ENCODE measurements at regions not wholly inside any gene's neighbourhood (a gene's known extent, or its start where the extent isn't known, plus 50 kb on each side); places are given as distances from the start of the nearest gene placed in this dataset.
"Not testable (repeated sequence)": the region's sequence is repeated elsewhere in the genome, so short reads cannot be mapped to it uniquely, and the experiment has no call there.

- DNase-seq (ENCODE audit: low read depth in 2 of 2) = no peak
These were observed 130.8 kb upstream of the TWIST2 start for GRCh38 chr2:238717084-238717483.

- DNase-seq (ENCODE audit: low read depth in 2 of 2) = no peak
These were observed 128.2 kb upstream of the TWIST2 start for GRCh38 chr2:238719641-238720040.

GRCh38 chr2:238720232-238720672 is 127.6 kb upstream of the TWIST2 start:
- peak; percentile 26 to 56 for DNase-seq (ENCODE audit: low read depth in 2 of 2)

GRCh38 chr2:238722181-238722580 is 125.7 kb upstream of the TWIST2 start:
- no peak for DNase-seq (ENCODE audit: low read depth in 2 of 2)

- DNase-seq (ENCODE audit: low read depth in 2 of 2) = no peak
These were observed 125.0 kb upstream of the TWIST2 start for GRCh38 chr2:238722883-238723282.

- not testable (repeated sequence) for DNase-seq (ENCODE audit: low read depth in 2 of 2)
These were observed 124.1 kb upstream of the TWIST2 start for GRCh38 chr2:238723740-238724320.

DNA sequence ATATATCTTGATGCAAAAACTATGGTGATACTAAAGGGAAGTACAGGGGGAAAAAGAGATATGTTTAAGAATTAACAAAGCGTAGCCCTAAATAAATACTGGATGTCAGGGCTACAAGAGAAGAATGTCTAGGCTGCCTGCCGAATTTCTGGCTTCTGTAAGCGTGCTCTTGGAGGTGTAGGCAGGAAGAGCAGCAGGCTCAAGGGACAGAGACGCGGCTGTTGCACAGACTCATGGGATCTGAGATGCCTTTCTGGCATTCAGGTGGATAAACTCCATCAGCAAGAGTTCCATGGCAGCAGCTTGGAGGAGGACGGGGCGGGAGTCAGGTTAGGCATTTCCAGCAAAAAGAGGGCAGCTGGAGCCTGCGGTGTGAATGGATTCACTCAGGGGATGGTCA is 123.2 kb upstream of the TWIST2 start:
- no peak for DNase-seq (ENCODE audit: low read depth in 2 of 2)

GRCh38 chr2:238725298-238725697 is 122.6 kb upstream of the TWIST2 start:
- DNase-seq (ENCODE audit: low read depth in 2 of 2) = no peak

DNA sequence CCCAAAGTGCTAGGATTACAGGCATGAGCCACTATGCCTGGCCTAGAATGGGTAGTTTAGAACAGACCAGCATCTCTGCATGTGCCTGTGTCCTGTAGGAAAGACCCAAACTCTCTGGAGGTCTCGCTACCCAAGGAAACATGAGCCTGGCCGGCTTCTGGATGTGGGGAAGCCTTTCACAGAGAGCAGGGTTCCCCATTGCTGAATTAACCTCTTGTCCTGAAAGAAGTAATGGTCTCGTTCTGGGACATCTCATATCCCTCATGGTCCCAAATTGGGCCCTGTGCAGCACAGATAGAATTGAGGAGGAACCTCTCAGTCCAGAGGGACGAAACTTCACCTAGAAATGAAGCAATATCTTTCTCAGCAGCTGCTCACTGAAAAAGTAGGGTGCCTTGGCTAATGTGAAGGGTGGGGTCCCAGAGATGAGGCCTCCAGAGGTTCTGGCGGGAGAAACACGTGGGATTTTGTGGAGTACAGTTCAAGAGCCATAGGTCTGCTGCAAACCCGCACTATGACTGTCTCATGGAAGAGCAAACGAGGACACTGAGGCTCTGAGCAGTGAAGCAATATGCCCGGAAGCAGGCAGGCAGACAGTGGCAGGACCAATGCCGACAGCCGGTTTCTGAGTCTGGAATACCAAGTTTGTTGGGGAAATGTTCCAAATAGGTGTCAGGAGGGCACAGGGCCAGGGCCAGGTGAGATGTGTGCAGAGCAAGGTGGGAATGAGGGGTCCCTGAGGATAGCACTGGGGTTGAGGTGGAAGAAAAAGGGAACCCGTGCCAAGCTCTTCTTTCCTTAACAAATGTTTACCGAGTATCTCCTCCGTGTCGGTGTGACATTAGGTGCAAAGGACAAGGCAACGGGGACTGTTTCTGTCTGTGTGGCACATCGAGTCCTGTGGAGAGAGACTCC is 121.0 kb upstream of the TWIST2 start:
- no peak for DNase-seq (ENCODE audit: low read depth in 2 of 2)

DNA sequence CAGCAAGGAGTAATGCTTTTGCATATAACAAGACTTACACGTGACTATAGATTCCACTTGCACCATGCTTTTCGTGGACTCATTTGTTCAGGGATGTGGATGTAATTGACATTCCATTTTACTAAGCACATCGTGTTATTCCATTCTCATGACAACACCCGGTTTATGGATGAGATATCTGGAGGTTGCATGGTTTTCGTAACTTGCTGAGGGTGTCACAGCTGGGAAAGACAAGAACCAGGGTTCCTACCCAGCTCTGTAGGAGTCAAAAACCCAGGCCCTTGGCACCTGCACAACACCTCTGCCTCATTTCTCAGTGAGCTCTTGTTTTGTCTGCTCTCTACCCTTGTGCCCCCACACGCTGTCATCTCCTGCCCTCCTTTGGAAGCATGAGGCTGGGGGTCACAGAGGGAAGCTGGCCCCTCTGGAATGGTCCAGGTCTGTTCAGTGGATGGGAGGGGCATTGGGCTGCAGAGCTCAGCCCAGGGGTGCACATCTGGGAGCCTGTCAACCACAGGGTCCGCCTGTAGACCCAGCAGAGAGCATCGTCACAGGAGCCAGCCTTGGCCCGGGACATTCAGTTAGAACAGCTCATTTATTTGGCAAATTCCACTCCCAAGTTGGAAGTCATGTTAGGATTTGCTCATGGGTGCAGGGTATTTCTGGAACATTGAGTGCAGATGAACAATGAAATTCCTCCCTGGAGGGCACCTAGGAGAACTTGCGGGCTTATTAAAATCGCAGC is 120.1 kb upstream of the TWIST2 start:
- no peak for DNase-seq (ENCODE audit: low read depth in 2 of 2)

- no peak for DNase-seq (ENCODE audit: low read depth in 2 of 2)
These were observed 119.3 kb upstream of the TWIST2 start for GRCh38 chr2:238728330-238729260.

- no peak for DNase-seq (ENCODE audit: low read depth in 2 of 2)
These were observed 118.5 kb upstream of the TWIST2 start for GRCh38 chr2:238729261-238729935.

DNA sequence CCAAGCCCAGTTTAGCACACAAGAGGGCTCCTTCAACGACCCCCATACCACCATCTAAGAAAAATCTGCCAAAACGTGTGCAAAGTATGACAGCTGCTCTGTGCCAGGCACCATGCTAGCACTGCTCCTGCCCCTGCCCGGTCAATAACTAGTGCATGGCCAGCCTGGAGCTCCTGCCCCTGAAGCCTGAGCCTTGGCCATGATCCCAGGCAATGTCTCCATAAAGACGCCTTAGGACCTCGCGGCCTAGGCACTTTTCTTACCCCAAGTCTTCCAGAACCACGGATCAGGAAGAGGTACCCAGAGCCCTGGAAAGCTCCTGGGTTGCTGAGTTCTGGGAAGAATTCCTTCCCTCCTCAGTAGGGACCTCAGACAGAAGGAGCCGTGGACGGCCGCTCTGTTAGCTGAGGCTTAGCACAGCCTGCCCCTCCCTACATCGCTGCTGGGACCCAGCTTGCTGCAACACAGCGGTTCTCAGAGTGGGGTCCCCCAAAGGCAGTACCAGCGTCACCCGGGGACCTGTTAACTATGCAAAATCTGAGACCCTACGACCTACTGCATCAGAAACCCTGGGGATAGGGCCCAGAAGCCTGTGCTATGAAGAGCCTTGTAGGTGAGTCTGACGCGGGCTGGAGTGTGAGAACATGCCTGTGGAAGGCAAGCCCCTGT is 117.8 kb upstream of the TWIST2 start:
- DNase-seq (ENCODE audit: low read depth in 2 of 2) = no peak

DNA sequence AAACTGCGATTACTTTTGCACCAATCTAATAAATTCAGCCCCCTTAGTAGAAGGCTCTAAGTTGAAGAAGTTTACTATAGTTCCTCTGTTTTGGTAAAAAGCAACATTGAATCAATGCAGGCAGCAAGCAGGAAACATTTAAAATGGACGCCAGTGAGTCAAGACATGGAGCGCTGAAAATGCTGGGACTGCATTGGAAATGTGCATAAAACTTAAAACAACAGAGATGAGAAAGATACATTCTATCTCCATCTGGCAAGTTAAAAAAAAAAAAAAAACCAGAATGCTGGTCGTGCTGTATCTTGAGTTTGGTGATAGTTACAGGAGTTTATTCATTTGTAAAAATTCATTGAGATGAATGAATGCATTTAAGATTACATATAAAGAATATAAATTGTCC is 117.0 kb upstream of the TWIST2 start:
- no peak for DNase-seq (ENCODE audit: low read depth in 2 of 2)

DNA sequence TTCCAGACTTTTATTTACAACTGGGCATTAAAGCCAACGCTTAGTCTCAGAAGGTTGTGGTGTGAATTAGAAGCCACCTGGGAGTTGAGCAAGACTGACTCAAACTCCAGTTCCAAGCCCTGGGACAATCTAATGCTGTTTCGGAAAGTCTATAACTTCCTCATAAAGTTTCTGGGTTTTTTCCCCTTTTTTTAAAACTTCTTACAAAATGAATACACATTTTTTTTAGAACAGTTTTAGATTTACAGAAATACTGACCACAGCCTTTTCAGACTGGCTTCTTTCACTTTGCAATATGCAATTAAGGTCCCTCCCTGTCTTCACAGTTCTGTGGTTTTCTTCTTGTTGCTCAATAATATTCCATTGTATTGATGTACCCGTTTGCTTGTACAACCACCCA is 115.9 kb upstream of the TWIST2 start:
- DNase-seq (ENCODE audit: low read depth in 2 of 2) = no peak

DNA sequence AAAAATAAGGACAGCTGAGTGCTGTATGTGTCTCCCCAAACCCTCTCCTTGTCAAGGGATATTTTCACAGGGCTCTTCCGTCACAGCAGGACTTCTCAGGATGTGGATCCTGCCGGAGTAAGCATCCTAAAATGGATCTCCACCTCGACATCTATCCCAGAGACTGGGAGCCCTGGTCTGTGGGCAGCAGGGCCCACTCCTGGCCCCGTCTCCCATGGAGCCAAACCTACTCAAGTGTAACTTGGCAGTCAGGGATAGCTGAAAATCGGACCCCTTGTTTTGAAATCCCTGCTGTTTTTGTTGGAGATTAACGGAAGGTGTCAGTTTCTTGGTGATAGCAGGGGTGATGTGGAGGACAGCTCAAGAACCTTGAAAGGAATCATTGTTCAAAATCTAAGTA is 109.0 kb upstream of the TWIST2 start:
- no peak for DNase-seq (ENCODE audit: low read depth in 2 of 2)

- no peak for DNase-seq (ENCODE audit: low read depth in 2 of 2)
These were observed 108.2 kb upstream of the TWIST2 start for GRCh38 chr2:238739668-238740067.

DNA sequence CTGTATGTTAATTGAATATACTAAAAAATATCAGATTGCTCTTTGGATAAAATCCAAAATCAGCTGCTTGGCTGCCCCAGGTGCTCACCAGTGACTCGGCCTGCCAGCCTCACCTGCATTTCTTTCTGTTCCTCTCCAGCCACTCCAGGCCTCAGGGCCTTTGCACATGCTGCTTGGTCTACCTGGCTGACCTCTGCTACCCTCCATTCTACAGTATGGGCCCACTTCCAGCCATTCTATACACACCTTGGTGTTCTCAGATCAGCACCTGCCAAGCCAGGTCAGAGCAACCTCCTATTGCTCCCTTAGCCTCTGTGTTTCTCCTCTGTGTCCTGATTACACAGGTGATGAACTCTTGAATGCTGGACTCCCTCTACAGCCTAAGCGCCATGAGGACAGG is 106.6 kb upstream of the TWIST2 start:
- DNase-seq (ENCODE audit: low read depth in 2 of 2) = no peak

DNA sequence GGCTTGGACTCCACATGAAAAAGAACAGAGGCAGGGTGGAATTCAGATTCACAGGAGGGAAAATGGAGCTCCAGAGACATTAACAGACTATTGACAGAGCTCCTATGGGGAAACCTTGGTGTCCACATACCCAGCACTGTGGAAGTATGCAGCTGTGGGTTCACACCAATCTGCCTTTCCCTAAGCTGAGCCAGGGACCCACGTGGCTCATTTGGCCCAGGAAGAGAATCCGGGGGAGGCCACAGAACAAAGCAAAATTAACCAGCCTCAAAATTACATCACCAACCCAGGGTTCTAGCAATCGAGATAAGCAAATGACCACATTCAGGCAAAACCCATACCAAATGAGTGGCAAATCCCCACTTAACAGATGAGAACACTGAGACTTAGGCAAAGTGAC is 105.8 kb upstream of the TWIST2 start:
- no peak for DNase-seq (ENCODE audit: low read depth in 2 of 2)

DNA sequence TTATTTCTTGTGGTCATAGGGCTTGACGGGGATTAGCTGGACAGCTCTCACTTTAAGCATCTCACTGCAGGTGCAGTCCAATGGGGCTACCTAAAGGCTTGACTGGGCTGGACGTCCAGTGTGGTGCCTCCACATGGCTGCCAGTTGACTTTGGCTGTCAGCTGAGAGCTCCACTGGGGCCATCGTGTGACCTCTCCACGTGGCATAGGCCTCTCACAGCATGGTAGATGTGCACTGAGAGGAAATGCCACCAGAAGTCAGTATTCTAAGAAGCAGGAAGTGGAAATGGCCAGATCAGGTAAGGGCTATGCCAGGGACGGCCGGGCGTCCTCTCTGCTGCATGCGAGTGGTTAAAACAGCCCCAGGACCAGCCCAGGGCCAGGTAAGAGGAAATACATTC is 105.2 kb upstream of the TWIST2 start:
- no peak for DNase-seq (ENCODE audit: low read depth in 2 of 2)

Data from dermis microvascular lymphatic vessel endothelial cell (primary cell).